Fibroblast of skin of left quadriceps (primary cell): ENCODE measurements at regions not wholly inside any gene's neighbourhood (a gene's known extent, or its start where the extent isn't known, plus 50 kb on each side); places are given as distances from the start of the nearest gene placed in this dataset.
"Not testable (repeated sequence)": the region's sequence is repeated elsewhere in the genome, so short reads cannot be mapped to it uniquely, and the experiment has no call there.

Source experiments
- DNase-seq, 2 experiments: peaks; one replicate each; pipeline ENCODE4 v3.0.0-alpha.2; 2013; ENCODE audit warnings: low read depth in 2 of 2

DNA sequence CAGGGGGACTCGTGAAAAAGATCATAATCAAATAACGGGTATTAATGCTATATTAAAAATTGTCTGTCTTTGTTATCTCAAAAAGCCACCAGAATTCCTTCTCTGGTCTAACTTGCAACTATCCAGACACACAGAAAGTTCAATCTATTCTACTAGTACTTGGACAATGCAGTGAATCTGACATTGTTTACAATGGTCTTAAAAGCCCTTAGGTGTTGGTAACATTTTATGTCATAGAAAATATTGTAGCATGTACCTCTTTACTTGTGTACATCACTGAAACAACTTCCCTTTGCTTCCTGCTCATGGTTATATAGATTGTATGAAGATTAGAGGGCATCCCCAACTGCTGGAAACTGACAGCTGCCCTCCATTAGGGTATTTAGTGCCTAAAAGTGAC is 71.1 kb upstream of the PPP3CA start:
- no peak for DNase-seq

DNA sequence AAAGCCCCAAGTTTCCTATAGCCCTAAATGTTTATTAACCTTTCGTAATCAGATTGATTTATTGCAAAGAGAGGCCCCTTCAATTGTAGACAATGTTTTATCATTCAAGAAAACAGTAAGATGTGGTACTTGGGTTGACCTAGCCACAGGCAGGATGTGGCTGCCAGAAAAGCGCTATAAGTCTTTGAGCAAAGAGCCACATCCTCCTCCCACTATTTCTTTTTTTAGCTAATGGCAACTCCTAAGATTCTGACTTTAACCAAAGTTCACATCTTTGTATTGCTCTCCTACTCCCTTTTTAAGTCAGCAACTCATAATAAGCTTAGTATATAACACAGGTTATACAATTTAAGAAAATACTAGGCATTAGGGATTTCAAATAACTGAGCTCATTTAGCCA is 70.7 kb upstream of the PPP3CA start:
- no peak for DNase-seq

DNA sequence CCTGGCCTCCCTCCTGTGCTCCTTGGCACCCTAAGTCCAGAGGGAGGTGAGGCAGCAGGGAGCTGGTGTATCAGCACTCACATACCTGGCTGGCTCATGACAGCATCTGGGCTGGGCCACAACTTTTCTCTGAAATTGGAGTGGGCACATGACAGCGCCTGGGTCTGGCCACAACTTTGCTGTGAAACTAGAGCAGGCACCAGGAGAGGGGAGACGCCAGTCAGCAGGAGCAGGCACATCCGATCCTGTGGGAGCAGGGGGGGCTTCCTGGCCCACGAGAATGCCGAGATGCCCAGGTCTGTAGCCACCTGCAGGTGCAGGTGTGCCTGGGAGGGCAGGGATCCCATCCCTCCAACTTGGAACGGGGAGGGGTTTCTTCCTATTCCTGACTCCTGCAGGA is 69.7 kb upstream of the PPP3CA start:
- DNase-seq = no peak

DNA sequence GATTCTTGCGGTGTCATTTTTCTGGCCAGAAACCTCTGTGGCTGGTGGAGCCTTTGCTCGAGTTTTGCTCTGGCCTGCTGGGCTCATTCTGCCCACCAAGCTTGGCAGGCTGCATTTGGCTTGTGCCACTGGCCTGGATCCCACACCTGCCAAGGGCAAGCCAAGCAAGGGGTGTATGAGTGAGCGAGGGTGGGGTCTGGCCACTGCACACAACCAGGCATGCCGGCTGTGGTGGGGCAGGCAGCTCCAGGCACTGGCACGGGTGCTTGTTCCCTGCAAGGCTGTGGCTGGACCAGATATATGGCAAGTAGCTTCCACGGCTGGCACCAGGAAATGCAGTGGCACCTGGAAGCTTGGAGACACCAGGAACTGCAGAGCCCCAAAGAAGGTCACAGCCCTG is 68.6 kb upstream of the PPP3CA start:
- DNase-seq = no peak

DNA sequence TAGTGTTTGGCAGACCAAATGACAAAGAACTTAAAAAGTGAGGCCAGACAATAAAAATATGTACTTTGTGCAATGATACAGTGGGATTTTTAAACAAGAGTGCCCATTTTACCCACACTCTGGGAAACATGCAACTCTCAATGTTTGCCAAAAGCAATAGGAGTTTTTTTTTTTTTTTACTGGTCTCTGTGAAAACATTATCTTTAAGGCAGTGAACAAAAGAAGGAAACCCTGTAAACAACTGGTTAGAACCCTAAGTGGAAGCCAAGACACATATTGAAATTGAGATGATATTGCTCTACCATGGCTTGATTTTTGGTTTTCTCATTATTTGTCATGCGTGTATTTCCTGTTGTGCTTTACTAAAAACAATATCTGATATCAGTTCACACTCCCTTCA is 67.2 kb upstream of the PPP3CA start:
- DNase-seq = no peak

DNA sequence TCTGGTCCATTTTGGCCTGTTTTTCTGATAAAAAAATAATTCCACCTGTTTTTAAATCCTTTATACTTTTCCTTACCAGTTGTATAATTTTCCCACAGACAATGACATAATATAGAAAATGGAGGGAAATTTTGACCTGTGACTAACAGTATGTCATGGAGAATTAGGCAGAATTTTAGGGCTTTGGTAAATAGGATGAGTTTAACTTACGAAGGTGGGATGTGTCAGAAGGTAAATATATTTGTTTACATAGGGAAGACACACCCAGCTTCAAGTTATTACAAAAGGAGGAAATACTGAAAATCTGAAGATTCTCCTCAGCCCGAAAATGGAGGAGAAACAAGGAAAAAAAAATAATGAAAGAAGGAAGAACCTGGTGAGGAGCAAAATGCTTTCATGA is 64.6 kb upstream of the PPP3CA start:
- no peak for DNase-seq

DNA sequence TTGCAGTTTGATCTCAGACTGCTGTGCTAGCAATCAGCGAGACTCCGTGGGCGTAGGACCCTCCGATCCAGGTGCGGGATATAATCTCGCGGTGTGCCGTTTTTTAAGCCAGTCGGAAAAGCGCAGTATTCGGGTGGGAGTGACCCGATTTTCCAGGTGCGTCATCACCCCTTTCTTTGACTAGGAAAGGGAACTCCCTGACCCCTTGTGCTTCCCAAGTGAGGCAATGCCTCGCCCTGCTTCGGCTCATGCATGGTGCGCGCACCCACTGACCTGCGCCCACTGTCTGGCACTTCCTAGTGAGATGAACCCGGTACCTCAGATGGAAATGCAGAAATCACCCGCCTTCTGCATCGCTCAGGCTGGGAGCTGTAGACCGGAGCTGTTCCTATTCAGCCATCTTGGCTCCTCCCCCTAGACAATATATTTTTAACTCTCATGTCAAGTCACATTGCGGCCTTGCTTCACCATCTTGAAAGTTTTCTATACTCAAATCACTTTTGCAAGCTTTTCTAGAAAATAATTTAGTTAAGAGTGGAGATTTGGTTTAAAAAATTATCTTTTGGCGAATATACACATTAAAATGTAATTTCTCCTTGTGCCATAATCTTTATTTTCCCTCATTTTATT is 64.1 kb upstream of the PPP3CA start:
- not testable (repeated sequence) for DNase-seq

DNA sequence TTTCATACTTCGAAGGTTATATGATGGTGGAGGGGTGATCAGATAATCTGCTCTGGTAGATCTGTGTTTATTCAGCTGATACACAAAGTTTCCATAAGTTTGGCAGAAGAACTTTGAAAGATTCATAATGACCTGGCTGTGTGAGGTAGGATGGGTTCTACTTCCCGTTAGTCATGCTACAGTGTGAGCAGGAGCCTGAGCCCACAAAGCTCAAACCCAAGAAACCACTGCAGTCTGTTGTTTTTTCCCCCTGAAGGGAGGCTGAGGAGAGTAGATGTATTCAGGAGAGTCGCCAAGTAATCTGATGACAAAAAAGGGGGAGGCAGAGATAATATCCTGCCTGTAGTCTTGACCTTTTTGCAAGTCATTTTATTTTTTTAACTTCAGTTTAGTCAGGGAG is 52.8 kb upstream of the PPP3CA start:
- no peak for DNase-seq

DNA sequence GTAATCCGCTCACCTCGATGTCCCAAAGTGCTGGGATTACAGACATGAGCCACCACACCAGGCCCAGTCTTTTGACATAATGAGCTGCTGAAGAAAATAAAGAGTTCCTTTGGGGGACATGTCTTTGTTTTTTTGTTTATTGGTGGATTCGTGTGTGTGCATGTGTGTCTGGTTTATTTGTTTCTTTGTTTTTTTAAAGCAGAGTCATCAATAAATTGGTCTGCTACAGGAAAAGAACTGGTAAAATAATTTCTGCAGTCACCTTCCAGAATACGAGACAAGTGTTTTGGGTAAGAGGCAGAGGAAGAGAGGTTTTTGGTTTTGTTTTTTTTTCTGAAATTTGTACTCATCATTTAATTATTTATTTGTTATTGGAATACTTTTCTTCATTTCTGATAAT is 51.5 kb upstream of the PPP3CA start:
- DNase-seq = no peak
